Embryonic facial prominence (tissue), 1 donor: ENCODE measurements at regions not wholly inside any gene's neighbourhood (a gene's known extent, or its start where the extent isn't known, plus 50 kb on each side); places are given as distances from the start of the nearest gene placed in this dataset.

ENCODE experiments used
- DNase-seq: peaks from one replicate; pipeline ENCODE4 v3.0.0-alpha.2; 2016; ENCODE audit errors: extremely low spot score

DNA sequence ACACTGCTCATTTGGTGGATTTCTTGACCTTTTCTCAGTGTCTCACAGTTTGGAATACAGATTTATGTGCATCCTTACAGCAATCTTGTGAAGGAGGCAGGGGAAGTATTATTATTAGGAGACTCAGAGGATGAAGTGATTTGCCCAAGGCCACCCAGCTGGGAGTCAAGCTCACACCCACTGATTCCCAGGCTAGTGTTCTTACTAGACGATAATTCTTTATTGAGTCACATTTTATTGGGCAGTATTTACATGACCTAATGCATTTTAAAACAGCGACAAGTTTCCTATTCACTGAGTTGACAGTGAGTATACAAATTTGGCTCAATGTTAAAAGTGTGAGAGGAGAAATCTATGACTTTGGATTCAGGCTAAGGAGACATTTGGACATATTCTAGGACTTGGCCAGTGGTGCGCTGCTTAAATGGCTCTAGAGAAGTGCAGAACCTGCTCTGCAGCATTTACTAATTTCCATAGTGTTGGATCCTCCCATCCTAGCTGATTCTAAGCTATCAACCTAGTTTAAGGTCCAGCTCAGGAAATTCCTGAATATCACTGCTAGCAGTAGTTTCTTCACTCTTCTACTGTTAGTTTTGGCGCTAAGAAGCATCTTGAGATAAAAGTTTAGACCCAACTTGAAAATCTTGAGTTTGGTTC, 199.3 kb downstream of the MTX2 start:
- no peak for DNase-seq

- DNase-seq = no peak
Measured at GRCh38 chr2:176470713-176471112, 201.5 kb downstream of the MTX2 start.

DNA sequence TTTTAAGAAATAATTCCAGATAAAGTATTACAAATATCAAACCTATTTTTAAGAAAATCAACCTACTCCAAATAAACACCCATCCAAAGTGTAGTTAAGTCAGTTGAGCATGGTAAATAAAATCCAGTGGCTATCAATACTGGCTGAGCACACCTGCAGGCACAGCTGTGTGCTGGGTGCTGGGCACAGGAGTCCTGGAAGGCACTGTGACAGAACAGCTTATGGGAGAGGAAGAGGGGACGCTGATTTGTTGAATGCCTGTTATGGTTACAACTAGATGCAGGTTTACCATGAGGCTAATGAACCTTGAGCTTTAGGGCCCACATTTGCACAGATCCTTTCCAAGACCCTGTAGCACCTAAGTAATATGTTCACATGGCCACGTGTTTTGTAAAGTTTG, 202.7 kb downstream of the MTX2 start:
- no peak for DNase-seq

GRCh38 chr2:176473177-176473576, 203.9 kb downstream of the MTX2 start:
- DNase-seq = no peak

- no peak for DNase-seq
Measured at GRCh38 chr2:176473851-176474250, 204.6 kb downstream of the MTX2 start.

DNA sequence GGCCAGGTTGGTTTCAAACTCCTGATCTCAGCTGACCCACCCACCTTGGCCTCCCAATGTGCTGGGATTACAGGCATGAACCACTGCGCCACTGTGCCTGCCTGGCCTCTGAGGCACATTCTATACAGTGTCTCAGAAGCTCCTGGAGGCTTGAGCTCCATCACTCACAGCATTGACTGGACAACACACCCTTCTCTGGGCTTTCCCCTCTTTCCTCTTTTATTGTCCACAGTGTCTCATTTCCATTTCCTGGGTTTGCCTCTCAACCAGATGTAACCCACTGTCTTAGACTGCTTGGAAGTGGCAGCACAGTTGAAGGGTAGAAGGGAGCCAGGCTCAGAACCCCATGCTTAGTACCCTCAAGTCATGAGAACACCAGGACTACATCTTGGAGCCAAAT, 208.1 kb downstream of the MTX2 start:
- no peak for DNase-seq

- DNase-seq = no peak
Measured at GRCh38 chr2:176479961-176480360, 210.7 kb downstream of the MTX2 start.

GRCh38 chr2:176482107-176482506, 212.9 kb downstream of the MTX2 start:
- DNase-seq = no peak

DNA sequence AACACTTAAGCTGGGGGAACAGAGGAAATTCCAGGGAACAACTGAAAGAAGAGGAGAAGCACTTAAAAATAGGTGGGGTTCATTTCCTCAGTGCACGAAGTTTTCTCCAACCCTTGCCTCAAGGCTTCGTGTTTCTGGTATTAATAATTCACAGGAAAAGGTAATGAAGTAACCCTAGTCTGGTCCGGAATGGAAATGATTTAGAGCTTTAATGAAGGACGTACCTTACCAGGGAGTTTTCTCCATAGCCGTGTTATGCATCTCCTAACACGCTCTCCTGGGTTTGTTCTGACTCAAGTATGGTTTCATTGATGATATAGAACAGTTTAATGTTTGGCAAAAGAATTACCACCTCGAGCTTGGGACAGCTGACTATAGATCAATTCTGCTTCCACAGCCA, 214.2 kb downstream of the MTX2 start:
- no peak for DNase-seq

DNA sequence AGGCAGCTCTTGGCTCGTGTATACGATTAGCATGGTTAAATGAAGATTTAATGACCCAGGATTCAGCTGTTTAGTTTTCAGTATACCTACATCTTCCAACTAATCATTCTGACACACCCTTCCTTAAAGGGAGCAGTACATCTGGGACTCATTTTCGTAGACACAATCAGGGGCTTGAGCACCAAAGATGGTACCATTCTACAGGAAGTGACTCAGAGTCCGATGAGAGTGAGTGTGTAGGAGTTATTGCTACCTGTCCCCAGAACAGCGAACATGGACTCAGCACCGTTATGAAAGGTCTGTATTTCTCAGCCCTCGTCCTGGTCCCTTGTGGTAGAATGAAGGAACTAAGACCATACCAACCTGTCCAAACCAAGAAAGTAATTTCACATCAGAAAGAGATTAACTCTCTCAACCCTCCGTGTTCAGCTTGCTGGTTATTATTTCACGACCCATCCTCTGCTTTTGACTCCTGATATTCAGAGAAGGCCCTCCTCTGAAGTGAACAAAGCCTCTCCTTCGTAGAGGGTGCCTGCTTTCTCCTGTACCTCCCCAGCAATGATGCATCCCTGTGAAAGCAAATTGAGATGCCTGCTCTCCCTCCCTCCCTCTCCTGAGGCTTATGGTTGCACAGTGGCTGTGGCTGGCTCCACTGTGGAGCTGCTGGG, 214.8 kb downstream of the MTX2 start:
- DNase-seq = no peak

DNA sequence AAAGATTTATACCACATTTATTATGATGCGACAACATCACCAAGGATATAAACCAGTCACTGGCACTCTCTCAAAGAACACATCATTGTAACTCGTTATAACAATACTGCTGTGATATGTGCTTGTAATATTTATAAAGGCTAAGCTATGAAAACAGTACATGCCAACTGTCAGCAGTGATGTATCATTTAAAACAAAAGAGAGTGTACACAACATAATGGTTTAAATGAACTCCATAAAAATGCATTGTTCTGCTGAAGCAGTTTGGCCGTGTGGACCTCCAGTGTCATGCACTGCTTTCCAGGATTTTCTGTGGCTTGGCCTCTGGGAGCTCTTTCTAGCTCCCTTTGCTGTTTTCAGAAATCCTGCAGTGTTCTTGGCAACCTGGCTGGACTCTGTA, 215.6 kb downstream of the MTX2 start:
- DNase-seq = no peak

DNA sequence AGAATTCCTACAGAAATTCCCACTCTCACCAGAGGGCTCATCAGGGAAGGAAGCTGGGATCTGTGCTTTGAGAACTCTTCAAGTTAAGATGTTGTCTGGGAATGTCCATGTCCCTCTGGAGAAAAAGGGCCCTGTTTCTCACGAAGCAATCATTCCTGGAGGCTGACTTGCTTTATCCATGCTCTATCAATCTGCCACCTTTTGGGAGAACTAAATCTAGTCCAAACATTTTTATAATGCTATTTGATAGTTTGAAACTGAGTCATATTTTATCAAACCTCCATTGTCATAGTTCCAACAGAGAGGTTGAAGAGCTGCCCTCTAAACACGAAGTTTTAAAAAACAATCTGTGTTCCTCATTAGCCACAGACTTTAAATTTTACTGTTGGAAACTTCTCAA, 219.2 kb downstream of the MTX2 start:
- DNase-seq = no peak

DNA sequence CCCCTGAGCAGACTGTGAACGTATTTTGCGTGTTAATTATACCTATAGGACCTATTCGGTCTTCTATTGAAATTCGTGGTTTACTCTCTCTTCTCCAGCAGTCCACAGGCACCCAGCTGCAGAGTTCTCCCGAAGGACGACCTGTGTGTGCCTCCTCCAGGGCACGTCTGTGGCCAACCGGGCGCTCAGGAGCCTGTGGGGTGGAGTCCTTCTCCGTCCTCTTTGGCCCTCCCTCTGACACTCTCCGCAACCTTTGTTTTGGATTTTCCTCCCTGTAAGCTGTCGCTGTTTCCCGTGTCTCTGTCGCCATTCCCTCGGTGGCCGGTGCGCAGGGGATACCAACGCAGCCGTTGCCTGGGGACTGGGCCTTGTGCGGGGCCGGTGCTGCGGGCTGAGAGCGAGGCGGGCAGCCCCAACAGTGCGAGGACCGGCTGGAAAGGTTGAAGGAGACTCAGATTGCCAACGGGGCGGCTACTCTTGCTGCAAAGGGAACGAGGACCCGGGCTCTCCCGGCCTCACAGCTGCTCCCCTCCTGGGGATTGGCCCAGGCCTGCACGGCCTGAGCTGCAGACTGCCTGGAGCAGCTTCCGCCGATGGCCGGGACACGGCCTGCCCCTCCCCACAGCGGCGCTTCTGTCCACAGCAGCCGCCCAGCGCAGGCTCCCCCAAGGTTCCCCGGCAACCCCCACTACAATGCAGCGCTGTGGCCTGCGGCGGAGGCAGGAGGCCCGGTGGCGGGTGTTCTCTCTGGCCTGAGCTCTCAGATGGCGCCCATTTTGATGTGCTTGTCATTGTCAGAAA, 221.0 kb downstream of the MTX2 start:
- no peak for DNase-seq

DNA sequence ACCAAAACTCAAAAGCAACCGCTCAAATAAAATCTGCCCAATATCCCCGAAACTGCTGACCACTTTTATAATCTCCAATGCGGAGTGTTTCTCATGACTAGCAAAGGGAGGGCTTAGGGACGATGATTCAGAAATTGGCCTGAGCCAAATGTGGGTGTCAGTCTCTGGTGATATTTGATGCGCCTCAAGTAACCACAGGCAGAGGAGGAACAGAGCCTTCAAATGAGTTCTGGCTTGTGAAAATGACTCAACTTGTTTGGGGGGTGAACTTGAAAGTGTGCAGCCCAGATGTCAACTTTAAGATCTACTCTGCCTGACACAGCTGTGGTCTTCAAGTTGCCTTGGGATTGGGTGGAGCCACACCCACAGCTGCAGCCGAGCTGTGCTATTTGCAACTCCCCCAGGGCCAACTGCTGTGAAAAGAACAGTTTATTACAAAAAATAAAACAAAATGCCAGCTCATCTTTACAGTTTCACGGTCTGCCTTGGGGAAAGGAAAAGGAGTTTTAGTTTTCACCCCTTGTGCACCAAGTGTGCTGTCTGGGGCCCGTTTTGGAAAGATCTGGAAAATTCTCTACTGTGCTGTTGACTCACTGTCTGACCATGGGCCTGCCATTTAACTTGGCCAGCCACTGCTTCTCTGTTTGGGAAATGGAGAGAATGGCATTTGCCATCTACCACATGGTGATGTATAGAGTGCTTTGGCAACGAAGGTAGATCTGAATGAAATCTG, 222.1 kb downstream of the MTX2 start:
- DNase-seq = peak; percentile 84

- no peak for DNase-seq
Measured at GRCh38 chr2:176492583-176492982, 223.3 kb downstream of the MTX2 start.

DNA sequence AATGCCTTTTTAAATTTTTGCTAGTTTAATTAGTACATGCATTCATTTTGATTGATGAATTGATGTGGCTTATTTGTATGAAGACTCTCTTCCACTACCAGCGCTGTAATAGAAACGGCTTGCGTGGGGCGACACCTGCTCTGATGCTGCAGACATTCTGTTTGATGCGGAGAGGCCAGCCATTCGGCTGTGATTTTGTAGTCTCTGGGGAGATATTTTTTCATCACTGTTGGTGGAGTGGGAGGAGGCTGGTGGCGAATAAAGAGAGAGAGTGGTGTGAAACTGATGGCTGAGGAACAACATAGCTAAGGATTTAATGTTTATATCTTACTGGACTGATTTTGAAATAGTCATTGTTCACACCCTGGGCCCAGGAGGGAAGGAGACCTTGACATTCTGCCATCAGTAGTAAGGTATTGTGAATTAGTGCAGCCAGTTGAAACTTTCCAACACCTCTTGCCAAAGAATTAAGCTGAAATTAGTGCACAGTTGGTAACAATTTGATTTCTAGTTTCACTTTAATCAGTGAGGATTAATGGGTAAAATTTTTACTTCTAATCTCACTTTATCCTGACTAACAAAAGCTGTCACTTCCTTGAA, 224.1 kb downstream of the MTX2 start:
- DNase-seq = no peak

DNA sequence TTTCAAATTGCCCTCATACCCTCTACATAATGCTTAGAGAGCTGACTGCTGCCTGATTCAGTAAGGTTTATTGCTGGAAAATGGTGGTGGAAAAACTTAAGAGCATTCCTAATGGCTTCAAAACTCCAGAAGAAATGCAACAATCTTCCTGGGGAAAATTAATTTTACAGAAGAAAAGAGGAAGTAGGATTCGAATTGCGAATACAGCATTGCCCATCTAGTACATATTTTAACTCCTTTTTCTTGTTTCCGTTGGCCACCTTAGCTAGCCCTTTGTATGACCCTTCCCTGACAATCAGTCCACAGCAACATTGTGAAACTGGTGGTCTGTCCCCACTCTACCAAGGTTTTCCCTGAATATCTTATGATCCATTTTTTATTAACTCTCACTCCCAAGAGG, 224.7 kb downstream of the MTX2 start:
- no peak for DNase-seq

DNA sequence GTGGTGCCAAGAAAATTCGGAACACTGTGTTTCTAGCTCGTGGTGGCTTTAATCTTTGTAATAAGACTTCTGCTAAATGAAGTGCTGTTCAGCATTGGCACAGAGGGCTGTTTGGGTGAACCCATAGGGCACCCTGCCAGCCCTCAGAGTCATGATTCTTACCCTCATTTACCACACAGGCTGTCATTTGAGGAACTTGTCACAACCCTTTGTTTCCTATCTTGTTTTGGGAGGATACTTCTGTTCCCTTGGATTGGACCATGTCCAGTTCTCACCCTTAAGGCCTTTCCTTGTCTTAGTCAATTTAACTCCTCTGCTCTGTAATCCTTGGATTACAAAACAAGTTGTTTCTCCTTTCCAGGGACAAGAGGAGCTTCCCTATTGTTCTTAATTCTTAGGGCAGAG, 225.7 kb downstream of the MTX2 start:
- DNase-seq = no peak

- no peak for DNase-seq
Measured at GRCh38 chr2:176495826-176496225, 226.6 kb downstream of the MTX2 start.

GRCh38 chr2:176496761-176497160, 227.5 kb downstream of the MTX2 start:
- no peak for DNase-seq

GRCh38 chr2:176500901-176501300, 231.7 kb downstream of the MTX2 start:
- no peak for DNase-seq

DNA sequence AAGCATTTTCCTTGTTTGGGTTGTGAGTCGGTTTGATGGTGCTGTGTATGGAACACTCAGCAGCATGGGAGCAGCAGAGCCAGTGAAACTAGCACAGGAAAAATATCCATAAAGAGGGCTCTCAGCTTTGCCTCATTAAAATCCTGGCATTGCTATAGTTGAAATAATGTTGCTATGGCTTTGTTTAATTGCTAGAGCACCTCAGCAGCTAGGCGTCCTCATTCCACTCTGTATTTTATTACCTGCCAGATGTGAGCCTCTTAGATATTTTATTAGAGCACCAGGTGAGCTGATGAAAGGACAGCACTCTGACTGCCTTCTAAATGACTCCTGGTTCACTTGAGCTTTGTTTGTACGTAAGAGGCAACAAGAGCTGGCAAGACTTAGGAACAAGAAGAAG, 232.4 kb downstream of the MTX2 start:
- DNase-seq = no peak
